BLaER1 treated with 17β-estradiol and CSF1 and Interleukin-3, amounts not matched to agents 10 nM and 100 nM (cell line): ENCODE measurements at regions not wholly inside any gene's neighbourhood (a gene's known extent, or its start where the extent isn't known, plus 50 kb on each side); places are given as distances from the start of the nearest gene placed in this dataset.

ENCODE experiments used
- H3K27ac ChIP-seq, 11 experiments: shearing (Covaris generic); formaldehyde crosslinking; 2 replicates each; pipeline ENCODE4 v1.8.1; 2022
- H3K27me3 ChIP-seq, 11 experiments: shearing (Covaris generic); formaldehyde crosslinking; 2 replicates each; pipeline ENCODE4 v1.8.1; 2022
- H3K36me3 ChIP-seq, 11 experiments: shearing (Covaris generic); formaldehyde crosslinking; 2 replicates each; pipeline ENCODE4 v1.8.1; 2022
- H3K4me1 ChIP-seq, 10 experiments: shearing (Covaris generic); formaldehyde crosslinking; 2 replicates each; pipeline ENCODE4 v1.8.1; 2022
- H3K4me2 ChIP-seq, 11 experiments: shearing (Covaris generic); formaldehyde crosslinking; 2 replicates each; pipeline ENCODE4 v1.8.1; 2022
- H3K4me3 ChIP-seq, 10 experiments: shearing (Covaris generic); formaldehyde crosslinking; 2 replicates each; pipeline ENCODE4 v1.8.1; 2022
- H3K9ac ChIP-seq, 11 experiments: shearing (Covaris generic); formaldehyde crosslinking; 2 replicates each; pipeline ENCODE4 v1.8.1; 2022
- H3K9me3 ChIP-seq, 11 experiments: shearing (Covaris generic); formaldehyde crosslinking; replicated peaks in 1 of 11; 2 replicates each; pipeline ENCODE4 v1.8.1; 2022
- H4K20me1 ChIP-seq, 11 experiments: shearing (Covaris generic); formaldehyde crosslinking; 2 replicates each; pipeline ENCODE4 v1.8.1; 2022
- Cebpa-rat ChIP-seq, 11 experiments: shearing (Covaris generic); IDR thresholded peaks; 2 replicates each; pipeline ENCODE4 v1.8.1; 2022

DNA sequence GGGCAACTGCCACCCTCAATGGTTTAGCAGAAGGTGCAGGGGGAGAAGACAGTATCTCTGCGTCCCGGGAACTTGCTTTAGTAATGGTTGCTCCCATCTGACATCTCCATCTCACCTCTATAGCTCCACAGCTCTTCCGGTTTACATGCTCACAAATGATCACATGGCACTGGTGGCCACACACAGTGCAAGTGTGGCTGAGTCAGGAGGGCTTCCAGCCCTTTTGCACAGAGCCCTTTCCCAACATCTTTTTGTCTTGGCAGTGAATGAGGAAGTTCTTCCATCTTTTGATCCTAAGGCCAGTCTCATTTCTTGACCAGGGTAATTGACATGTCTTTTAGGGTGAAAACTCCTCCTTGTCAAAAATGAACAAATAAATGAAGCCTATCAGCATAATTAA is 347.7 kb downstream of the LPIN1 start:
- no peaks in the 10 kb centered on the region for H3K4me1 ChIP-seq
- no peak overlapping the region for H3K9ac ChIP-seq
- H3K27ac ChIP-seq = no peak overlapping the region
- H4K20me1 ChIP-seq = no peaks in the 10 kb centered on the region
- TF ChIP-seq Cebpa-rat (IDR thresholded peaks at IDR 0.05) = no peak
- no peaks in the 10 kb centered on the region for H3K27me3 ChIP-seq
- no peak overlapping the region for H3K4me2 ChIP-seq
- H3K9me3 ChIP-seq = peaks cover 0 to 4% (median 0%) of the 10 kb centered on the region in 11 experiments; a peak in 1 of 22 replicates
- H3K4me3 ChIP-seq = no peak overlapping the region
- no peaks in the 10 kb centered on the region for H3K36me3 ChIP-seq

GRCh38 chr2:12096051-12096787 is 349.8 kb downstream of the LPIN1 start:
- Histone ChIP-seq H3K36me3 (no peaks in the 10 kb centered on the region), H3K9me3 (peaks cover 0 to 4% (median 0%) of the 10 kb centered on the region in 11 experiments; a peak in 1 of 22 replicates), H3K27me3 (no peaks in the 10 kb centered on the region), H3K27ac (no peak overlapping the region), H3K9ac (no peak overlapping the region), H4K20me1 (no peaks in the 10 kb centered on the region), H3K4me2 (no peak overlapping the region), H3K4me1 (peaks cover 0 to 9% (median 6%) of the 10 kb centered on the region in 10 experiments; a peak in 10 of 20 replicates), H3K4me3 (no peak overlapping the region)
- TF ChIP-seq Cebpa-rat (IDR thresholded peaks at IDR 0.05) = no peak

DNA sequence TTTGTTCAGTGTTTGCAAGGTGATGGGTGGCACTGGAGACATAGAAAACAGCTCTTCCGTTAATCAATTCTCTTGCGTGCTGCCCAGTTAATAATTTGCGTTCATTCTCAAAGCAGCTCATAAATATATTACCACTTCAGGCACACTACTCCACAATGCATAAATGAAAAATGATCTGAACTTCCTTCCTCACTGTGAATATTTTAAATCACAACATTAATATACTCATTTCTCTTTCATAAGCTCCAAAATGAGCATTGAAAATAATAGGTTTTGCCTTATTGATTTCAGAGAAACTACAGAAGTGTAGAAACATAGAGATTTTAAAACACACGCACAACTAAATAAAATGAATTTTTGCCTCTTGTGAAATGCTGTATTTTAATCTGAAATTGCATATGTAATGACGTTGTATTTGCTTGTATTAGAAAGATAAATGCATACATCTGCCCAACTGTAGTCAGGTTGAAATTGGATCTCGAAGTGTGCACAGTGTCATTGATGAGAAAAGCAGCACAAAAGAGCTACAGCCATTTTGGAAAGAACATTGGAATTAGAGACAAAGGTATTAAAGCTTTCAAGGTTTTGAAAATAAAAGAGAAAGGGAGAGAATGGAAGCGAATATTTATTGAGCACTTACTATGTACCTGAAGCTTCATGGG is 350.5 kb downstream of the LPIN1 start:
- Histone ChIP-seq H3K4me1 (peaks cover 0 to 9% (median 6%) of the 10 kb centered on the region in 10 experiments; a peak in 10 of 20 replicates), H3K4me2 (no peak overlapping the region), H4K20me1 (no peaks in the 10 kb centered on the region), H3K27ac (no peak overlapping the region), H3K36me3 (no peaks in the 10 kb centered on the region), H3K27me3 (no peaks in the 10 kb centered on the region), H3K9ac (no peak overlapping the region), H3K9me3 (peaks cover 0 to 4% (median 0%) of the 10 kb centered on the region in 11 experiments; a peak in 1 of 22 replicates), H3K4me3 (no peak overlapping the region)
- no peak for TF ChIP-seq Cebpa-rat (IDR thresholded peaks at IDR 0.05)

DNA sequence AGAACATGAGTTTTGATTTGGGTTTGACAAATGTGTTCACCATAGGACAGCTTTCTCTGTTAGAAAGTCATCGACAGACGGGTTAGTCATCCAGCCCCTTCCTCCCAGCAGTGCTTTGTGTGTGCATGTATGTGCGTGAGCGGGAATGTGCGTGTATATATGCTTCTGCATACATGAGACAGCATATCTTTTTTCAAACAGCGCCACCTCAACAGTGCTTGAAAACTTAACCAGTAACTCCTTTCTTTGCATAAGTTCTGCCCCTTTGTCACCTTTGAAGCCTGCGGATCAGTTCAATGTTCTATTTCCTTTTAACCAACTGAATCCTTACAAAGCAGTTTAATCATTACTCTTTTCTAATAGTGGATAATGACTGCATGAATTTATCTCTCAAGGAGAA is 351.4 kb downstream of the LPIN1 start:
- Histone ChIP-seq H3K27me3 (no peaks in the 10 kb centered on the region), H3K9me3 (peaks cover 0 to 10% (median 0%) of the 10 kb centered on the region in 11 experiments; a peak in 1 of 22 replicates), H3K4me2 (no peak overlapping the region), H3K9ac (no peak overlapping the region), H3K36me3 (no peaks in the 10 kb centered on the region), H3K4me3 (no peak overlapping the region), H4K20me1 (no peaks in the 10 kb centered on the region), H3K27ac (no peak overlapping the region), H3K4me1 (peaks cover 0 to 9% (median 6%) of the 10 kb centered on the region in 10 experiments; a peak in 10 of 20 replicates)
- TF ChIP-seq Cebpa-rat (IDR thresholded peaks at IDR 0.05) = no peak

DNA sequence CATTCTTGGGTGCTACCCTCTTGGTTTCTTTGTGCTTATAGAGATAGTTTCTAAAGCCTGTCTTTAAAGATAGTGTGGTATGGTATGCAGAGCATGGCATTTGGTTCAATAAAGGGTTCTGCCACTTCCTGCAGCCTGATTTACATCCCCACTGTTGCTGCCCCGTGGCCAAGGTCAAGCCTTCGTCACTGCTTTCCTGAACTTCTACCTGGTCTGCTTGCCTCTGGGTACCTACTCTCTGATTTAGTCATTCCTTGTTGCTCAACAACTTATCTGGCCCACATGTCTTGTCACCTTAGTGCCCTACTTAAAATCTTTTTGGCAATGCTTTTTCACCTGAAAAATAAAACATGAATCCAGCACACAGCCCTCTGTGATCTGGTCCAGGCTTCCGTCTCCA is 352.9 kb downstream of the LPIN1 start:
- peak overlapping the region in 8 of 11 experiments; percentile 7 to 49 (median 26); a peak in 11 of 22 replicates for H3K4me2 ChIP-seq
- H4K20me1 ChIP-seq = no peaks in the 10 kb centered on the region
- no peaks in the 10 kb centered on the region for H3K27me3 ChIP-seq
- no peak overlapping the region for H3K9ac ChIP-seq
- TF ChIP-seq Cebpa-rat (IDR thresholded peaks at IDR 0.05) = no peak
- H3K4me1 ChIP-seq = peaks cover 0 to 9% (median 6%) of the 10 kb centered on the region in 10 experiments; a peak in 10 of 20 replicates
- no peak overlapping the region for H3K27ac ChIP-seq
- 0 out of 22 replicates have a peak, but pooled peaks cover 0 to 10% (median 0%) of the 10 kb centered on the region in 11 experiments for H3K9me3 ChIP-seq
- H3K36me3 ChIP-seq = no peaks in the 10 kb centered on the region
- no peak overlapping the region for H3K4me3 ChIP-seq

GRCh38 chr2:12102679-12103078 is 356.2 kb downstream of the LPIN1 start:
- Histone ChIP-seq H3K4me2 (no peak overlapping the region), H3K27me3 (no peaks in the 10 kb centered on the region), H3K27ac (no peak overlapping the region), H3K9ac (no peak overlapping the region), H3K4me1 (peaks cover 0 to 19% (median 11%) of the 10 kb centered on the region in 10 experiments; a peak in 13 of 20 replicates), H4K20me1 (no peaks in the 10 kb centered on the region), H3K36me3 (no peaks in the 10 kb centered on the region), H3K4me3 (no peak overlapping the region), H3K9me3 (peaks cover 0 to 14% (median 0%) of the 10 kb centered on the region in 11 experiments; a peak in 3 of 22 replicates)
- no peak for TF ChIP-seq Cebpa-rat (IDR thresholded peaks at IDR 0.05)

DNA sequence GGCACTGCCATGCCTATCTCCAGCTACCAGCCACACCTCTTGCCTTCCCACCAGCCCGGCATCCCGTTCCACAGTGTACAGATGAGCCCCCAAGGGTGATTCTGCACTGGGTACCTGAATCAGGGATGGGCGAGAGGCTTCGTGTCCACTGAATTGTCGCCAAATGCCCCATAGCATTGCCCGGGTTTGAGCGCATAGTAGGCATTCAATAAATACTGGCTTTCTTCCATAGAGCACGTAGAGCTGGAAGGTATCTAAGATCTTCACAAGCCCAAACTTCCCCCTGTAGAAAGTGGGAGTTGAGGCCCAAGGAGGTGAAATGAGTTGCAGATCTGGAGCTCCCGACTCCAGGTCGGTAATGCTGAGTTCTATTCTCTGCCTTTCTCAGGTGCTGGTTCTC is 358.7 kb downstream of the LPIN1 start:
- peaks cover 0 to 16% (median 10%) of the 10 kb centered on the region in 10 experiments; a peak in 17 of 20 replicates for H3K4me1 ChIP-seq

GRCh38 chr2:12106440-12107080 is 360.1 kb downstream of the LPIN1 start:
- H3K27me3 ChIP-seq = no peaks in the 10 kb centered on the region
- no peaks in the 10 kb centered on the region for H3K36me3 ChIP-seq
- TF ChIP-seq Cebpa-rat (IDR thresholded peaks at IDR 0.05) = no peak
- no peak overlapping the region for H3K9ac ChIP-seq
- H4K20me1 ChIP-seq = no peaks in the 10 kb centered on the region
- H3K4me1 ChIP-seq = peaks cover 0 to 24% (median 20%) of the 10 kb centered on the region in 10 experiments; a peak in 17 of 20 replicates
- no peak overlapping the region for H3K4me3 ChIP-seq
- no peak overlapping the region for H3K27ac ChIP-seq
- H3K4me2 ChIP-seq = peak overlapping the region in 7 of 11 experiments; percentile 13 to 45 (median 22); a peak in 8 of 22 replicates
- peaks cover 0 to 14% (median 0%) of the 10 kb centered on the region in 11 experiments; a peak in 3 of 22 replicates for H3K9me3 ChIP-seq

More for the DNA sequence above, 358.7 kb downstream of the LPIN1 start:
- Histone ChIP-seq H3K36me3 (no peaks in the 10 kb centered on the region), H3K27me3 (no peaks in the 10 kb centered on the region), H3K4me3 (no peak overlapping the region), H3K4me2 (no peak overlapping the region), H4K20me1 (no peaks in the 10 kb centered on the region), H3K9ac (no peak overlapping the region), H3K9me3 (peaks cover 0 to 14% (median 0%) of the 10 kb centered on the region in 11 experiments; a peak in 3 of 22 replicates), H3K27ac (no peak overlapping the region)
- no peak for TF ChIP-seq Cebpa-rat (IDR thresholded peaks at IDR 0.05)

DNA sequence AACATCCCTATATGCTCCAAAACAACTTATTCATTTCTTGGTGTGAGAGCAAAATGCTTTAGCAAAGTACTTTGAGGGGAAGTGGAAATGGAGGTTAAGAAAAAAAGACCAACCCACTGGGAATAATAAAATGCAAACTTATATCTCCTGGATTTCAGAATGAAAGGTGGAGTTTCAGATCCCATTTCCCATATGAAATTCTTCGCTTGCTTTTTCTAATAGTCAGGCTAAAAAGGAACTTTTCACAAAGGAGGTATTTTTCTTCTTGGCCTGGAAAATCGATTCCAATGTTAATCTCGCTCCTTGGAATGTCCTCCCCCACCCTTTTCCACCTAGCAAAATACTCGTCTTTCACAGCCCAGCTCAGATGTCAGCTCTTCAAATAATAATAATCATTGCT is 360.9 kb downstream of the LPIN1 start:
- Histone ChIP-seq H4K20me1 (no peaks in the 10 kb centered on the region), H3K36me3 (no peaks in the 10 kb centered on the region), H3K4me1 (peaks cover 0 to 24% (median 20%) of the 10 kb centered on the region in 10 experiments; a peak in 17 of 20 replicates), H3K27ac (no peak overlapping the region), H3K4me2 (no peak overlapping the region), H3K9ac (no peak overlapping the region), H3K9me3 (peaks cover 0 to 8% (median 0%) of the 10 kb centered on the region in 11 experiments; a peak in 3 of 22 replicates), H3K27me3 (no peaks in the 10 kb centered on the region), H3K4me3 (no peak overlapping the region)
- no peak for TF ChIP-seq Cebpa-rat (IDR thresholded peaks at IDR 0.05)
